ENCODE measurements at regions not wholly inside any gene's neighbourhood (a gene's known extent, or its start where the extent isn't known, plus 50 kb on each side); places are given as distances from the start of the nearest gene placed in this dataset.

- no peak for DNase-seq (ENCODE audit: low read depth)
Measured at GRCh38 chr11:8799273-8799672, 111.7 kb upstream of the AKIP1 start.

- no peak for DNase-seq (ENCODE audit: low read depth)
Measured at GRCh38 chr11:8800520-8801110, 110.4 kb upstream of the AKIP1 start.

GRCh38 chr11:8801121-8801520, 109.9 kb upstream of the AKIP1 start:
- no peak for DNase-seq (ENCODE audit: low read depth)

- DNase-seq (ENCODE audit: low read depth), result no peak
Measured at GRCh38 chr11:8802251-8802650, 108.7 kb upstream of the AKIP1 start.

GRCh38 chr11:8803973-8804372, 107.0 kb upstream of the AKIP1 start:
- no peak for DNase-seq (ENCODE audit: low read depth)

- DNase-seq (ENCODE audit: low read depth), result no peak
Measured at GRCh38 chr11:8805296-8805695, 105.7 kb upstream of the AKIP1 start.

GRCh38 chr11:8806974-8807373, 104.0 kb upstream of the AKIP1 start:
- DNase-seq (ENCODE audit: low read depth), result no peak

- no peak for DNase-seq (ENCODE audit: low read depth)
Measured at GRCh38 chr11:8807544-8808225, 103.3 kb upstream of the AKIP1 start.

- no peak for DNase-seq (ENCODE audit: low read depth)
Measured at GRCh38 chr11:8808226-8808585, 102.8 kb upstream of the AKIP1 start.

- DNase-seq (ENCODE audit: low read depth), result no peak
Measured at GRCh38 chr11:8809241-8809938, 101.6 kb upstream of the AKIP1 start.

GRCh38 chr11:8809939-8810539, 101.0 kb upstream of the AKIP1 start:
- no peak for DNase-seq (ENCODE audit: low read depth)

- DNase-seq (ENCODE audit: low read depth), result no peak
Measured at GRCh38 chr11:8810540-8811301, 100.3 kb upstream of the AKIP1 start.

- no peak for DNase-seq (ENCODE audit: low read depth)
Measured at GRCh38 chr11:8811571-8811970, 99.4 kb upstream of the AKIP1 start.

GRCh38 chr11:8812438-8812837, 98.6 kb upstream of the AKIP1 start:
- no peak for DNase-seq (ENCODE audit: low read depth)

GRCh38 chr11:8813658-8814057, 97.3 kb upstream of the AKIP1 start:
- peak; percentile 13 for DNase-seq (ENCODE audit: low read depth)

- no peak for DNase-seq (ENCODE audit: low read depth)
Measured at GRCh38 chr11:8814209-8814922, 96.6 kb upstream of the AKIP1 start.

GRCh38 chr11:8814923-8815240, 96.1 kb upstream of the AKIP1 start:
- DNase-seq (ENCODE audit: low read depth), result no peak

GRCh38 chr11:8818421-8818820, 92.6 kb upstream of the AKIP1 start:
- DNase-seq (ENCODE audit: low read depth), result no peak

GRCh38 chr11:8820401-8820800, 90.6 kb upstream of the AKIP1 start:
- no peak for DNase-seq (ENCODE audit: low read depth)

GRCh38 chr11:8822469-8822868, 88.5 kb upstream of the AKIP1 start:
- no peak for DNase-seq (ENCODE audit: low read depth)

- no peak for DNase-seq (ENCODE audit: low read depth)
Measured at GRCh38 chr11:8823174-8823742, 87.7 kb upstream of the AKIP1 start.

Data from activated T-cell treated with anti-CD3 and anti-CD28 coated beads for 1 hour (primary cell).